Stimulated activated naive CD4-positive, alpha-beta T cell treated with Interleukin-2 at 50 U/mL for 16 hours (primary cell): ENCODE measurements at regions not wholly inside any gene's neighbourhood (a gene's known extent, or its start where the extent isn't known, plus 50 kb on each side); places are given as distances from the start of the nearest gene placed in this dataset.

ENCODE experiments used
- DNase-seq: peaks from one replicate; lab custom pipeline; 2025; lab: John Stamatoyannopoulos, UW

DNA sequence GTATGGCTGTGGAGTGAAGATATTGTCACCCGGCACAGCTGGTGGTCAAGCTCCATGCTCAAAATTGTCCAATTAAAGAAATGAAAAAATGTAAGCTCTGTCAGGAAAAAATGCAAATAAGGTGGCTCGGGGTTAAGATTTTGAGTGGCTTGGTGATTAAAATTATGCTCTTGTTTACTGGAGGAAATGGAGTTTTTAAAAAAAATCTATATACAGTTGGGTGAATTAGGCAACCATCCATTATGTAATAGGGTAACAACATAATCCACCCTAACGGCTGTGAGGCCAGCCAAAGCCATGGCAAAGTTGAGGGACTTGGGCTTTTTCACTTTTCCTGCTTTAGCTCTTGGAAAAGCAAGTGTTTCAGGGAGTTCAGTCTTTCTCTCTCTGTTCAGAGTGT lies 260.8 kb upstream of the HABP2 start:
- no peak for DNase-seq

DNA sequence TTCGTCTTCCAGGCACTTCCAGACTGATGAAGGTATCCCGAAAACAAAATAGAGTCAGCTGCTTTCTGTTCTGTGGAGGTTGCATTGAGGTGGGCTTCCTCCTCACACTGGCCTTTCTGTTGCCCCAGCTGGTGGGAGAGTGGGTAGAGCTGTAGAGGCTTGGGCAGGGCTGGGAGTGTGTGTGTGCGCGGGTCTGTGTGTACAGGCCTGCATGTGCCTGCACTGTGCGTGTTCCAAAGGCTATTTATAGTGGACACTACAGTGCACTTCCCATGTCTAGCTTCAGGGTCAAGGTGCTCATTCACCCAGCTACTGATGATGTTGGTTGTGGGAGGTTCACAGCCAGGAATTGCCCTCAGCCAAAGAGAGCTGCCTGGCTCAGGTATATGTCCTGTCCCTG lies 260.1 kb upstream of the HABP2 start:
- no peak for DNase-seq

DNA sequence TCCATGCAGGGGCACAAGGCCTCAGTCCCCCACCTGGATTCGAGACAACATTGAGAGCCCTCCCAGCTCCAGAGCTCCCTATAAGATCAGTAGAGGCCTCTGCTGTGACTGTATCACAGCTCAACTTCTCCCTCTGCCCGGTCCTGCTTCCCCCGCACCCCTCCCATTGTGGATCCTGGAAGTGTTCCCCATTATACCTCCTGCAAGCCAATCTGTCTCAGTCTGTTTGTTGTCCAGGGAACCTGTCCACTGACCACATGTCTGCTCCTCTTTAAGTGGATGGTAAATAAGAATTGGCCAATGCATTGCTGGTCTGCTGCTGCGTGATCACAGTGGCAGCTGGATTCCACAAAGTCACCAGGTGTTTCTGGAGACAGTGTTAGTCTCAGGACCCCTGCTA lies 259.7 kb upstream of the HABP2 start:
- no peak for DNase-seq

DNA sequence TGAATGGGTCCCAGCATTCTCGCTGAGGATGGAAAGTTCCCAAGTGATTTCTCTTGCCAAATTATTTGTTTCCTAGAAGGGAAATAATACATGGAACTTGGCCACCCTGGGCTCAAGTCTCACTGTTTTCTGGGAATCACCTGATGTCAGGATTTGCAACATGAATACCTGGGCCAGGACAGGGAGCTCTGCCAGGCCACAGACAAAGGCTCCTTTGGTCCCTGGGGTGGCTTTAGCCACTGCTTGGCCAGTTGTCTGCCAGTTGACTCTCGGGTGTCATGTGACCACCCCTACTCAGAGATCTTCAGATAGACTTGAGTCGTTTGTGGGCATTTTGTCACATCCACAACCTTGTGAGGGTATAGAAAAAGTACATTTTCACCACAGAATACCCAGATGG lies 258.0 kb upstream of the HABP2 start:
- no peak for DNase-seq

DNA sequence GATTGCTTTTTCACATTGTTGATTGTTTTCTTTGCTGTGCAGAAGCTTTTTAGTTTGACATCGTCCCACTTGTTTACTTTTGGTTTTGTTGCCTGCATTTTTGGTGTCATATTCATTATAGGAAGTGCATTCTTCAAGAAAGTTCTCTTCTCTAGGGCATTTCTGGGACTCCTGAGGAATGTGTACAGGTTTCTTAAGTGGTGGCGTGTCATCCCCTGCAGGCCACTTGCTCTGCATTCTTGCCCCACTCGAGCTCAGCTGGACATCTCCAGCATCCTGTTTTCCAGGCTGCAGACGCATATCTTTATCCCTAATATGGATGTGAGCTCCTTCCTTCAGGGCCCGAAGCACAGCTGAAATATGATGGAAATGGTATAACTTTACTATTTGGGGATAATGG lies 255.6 kb upstream of the HABP2 start:
- no peak for DNase-seq

DNA sequence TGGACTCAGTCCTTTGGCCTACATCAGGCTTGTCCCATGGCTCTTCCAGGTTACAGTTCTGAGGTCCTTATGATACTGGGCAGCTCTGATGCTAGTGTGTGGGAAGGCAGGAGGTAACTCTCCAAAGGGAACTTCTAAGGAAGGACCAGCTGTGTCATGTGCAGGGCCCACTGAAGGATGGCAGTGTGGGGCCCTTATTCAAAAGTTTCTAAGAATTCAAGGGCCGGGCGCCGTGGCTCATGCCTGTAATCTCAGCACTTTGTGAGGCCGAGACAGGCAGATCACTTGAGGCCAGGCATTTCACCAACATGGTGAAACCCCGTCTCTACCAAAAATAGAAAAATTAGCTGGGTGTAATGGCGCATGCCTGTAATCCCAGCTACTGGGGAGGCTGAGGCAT lies 254.2 kb upstream of the HABP2 start:
- DNase-seq: no peak

DNA sequence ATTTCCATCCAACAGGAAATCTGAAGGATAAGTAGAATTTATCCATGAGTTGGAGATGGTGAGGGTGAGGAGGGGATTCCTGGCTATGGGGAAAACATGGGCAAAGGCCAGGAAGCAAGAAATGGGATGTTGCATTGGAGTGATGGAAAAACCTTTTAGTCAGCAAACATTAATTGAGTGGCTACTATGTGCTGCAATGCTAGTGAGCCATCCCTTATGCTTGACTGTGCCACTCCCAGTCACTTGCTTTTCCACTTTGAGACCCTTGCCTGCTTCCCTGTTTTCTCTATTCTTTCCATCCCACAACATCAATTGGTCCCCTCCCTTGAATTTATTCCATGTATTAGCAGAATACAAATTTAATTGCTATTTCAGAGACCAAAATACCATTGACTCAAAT lies 252.7 kb upstream of the HABP2 start:
- no peak for DNase-seq

DNA sequence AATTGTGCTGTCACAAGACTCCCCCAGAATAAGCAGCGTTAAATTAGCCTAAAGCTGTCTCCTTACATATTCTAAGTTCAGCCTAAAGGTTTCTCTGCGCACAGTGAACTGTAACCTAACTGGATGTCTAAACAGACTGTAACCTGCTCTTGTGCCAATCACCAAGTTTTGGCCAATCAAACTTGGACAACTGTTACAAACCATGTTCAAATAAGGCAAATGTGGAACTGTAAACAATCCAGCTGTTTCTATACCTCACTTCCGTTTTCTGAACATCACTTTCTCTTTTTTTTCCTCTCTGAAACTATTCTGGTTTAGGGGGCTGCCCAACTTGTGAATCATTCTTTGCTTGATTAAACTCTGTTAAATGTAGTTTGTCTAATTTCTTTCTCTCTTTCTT lies 252.2 kb upstream of the HABP2 start:
- no peak for DNase-seq

DNA sequence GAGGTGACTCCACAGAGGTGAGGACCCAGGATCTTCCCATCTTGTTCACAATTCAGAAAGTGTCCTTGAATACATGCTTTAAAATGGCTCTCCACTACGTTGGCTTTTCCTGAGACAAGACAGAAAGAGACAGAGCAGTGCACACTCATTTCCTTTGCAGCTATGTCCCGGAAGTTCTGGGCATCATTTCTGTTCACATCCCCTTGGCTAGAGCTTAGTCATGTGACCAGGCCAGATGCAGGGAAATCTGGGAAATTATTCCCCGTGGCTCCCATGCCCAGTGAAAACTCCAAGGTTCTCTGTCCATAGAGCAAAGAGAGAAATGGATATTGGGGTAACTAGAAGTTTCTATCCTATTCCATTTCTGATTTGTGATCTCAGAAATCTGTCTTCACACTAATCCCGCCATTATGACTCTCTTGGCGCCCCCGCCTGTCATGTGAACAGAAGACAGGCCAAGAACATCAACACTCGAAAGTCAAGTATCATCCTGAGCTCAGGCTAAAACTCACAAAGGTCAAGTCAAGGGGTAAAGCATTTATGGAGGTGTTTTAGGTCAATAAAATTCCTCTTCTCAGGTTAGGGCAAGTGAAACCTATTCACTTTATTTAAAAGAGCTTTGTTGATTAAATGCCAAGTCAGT lies 251.4 kb upstream of the HABP2 start:
- DNase-seq: no peak

DNA sequence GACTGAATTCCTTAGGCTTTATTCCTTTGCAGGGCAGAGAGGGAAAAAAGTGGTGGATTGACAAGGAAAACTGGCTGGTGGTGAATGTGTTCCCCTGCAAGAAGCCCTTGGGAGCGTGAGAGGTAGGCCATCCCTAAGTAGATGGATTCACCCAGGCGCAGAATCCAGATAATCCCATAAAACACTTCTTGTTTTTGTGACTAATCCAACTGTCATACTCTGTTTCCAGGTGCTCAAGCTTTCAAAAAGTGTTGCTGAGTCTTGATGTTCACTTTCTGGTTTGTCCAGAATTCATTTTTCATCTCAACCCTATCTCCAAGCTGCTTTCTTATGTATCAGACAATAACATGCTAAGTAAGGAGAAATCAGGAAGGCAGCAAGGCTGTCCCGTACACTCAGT lies 250.8 kb upstream of the HABP2 start:
- no peak for DNase-seq

DNA sequence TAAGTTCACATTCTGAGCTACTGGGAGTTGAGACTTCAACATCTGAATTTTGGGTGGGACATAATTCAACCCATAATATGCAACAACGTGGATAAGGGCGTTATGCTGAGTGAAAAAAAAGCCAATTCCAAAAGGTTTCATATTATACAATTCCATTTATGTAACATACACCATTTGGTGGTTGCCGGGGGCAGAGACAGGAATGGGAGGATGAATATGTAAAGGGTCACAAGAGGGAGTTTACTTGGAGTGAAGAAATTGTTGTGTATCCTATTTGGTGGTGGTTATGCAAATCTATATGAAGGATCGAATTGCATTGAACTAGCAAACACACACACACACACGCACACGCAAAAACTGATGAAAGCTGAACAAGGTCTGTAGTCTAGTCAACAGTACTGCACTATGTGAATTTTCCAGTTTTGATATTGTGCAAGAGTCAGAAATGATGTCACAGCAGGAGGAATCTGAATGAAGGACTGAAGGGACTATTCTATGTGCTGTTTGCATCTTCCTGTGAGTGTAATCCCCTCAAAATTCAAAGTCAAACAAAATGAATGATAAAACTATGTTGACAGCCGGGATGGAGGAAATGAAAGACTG lies 249.2 kb upstream of the HABP2 start:
- DNase-seq: no peak

DNA sequence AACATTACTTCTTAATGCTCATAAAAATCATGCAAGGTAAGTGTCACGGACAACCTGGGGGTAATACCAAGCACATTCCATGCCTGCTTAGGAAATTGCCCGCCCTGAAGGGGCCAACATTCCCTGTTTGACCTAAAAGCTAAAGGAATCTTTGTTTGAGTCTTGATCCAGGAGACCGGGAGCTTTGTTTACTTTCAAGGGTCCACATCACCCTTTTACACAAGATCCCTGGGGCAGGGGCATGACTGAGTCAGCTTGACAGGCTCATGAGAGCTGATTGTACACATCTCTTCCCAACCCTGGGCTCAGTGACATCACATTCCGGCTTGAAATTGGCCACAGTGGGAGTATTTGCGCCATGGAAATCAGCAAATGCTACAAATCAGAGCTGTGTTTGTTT lies 248.1 kb upstream of the HABP2 start:
- no peak for DNase-seq

DNA sequence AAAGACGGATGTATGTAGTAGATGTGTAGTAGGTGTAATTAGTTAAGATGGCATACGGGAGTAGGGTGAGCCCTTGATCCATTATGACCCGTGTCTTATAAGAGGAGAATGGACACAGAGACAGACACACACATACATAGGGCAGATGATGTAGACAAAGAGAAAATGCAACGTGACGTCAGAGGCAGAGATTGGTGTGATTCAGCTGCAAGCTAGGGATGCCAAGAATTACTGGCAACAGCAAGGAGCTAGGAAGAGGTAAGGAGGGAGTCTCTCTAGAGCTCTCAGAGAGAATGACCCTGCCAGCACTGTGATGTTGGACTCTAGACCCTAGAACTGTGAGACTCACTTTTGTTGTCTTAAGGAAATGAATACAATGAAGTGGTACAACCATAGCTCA lies 247.0 kb upstream of the HABP2 start:
- DNase-seq: no peak

DNA sequence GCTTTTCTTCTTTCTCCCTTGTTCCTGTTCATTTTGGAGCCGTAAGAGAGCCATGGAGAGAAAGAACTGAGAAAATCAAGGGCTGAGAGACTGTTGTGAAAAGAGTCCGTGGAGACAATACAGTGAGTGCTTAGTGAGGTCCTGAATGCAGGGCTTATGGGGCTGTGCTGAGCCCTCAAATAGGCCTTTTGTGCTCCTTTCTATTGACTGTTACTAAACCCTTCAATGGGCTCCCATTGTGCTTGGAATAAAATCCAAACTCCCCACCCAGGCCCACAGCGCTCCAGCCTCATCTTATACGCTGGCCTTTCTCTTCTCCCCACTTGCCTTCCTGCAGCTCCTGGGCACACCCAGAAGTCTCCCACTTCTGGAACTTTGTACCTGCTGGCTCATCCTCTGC lies 243.1 kb upstream of the HABP2 start:
- no peak for DNase-seq

DNA sequence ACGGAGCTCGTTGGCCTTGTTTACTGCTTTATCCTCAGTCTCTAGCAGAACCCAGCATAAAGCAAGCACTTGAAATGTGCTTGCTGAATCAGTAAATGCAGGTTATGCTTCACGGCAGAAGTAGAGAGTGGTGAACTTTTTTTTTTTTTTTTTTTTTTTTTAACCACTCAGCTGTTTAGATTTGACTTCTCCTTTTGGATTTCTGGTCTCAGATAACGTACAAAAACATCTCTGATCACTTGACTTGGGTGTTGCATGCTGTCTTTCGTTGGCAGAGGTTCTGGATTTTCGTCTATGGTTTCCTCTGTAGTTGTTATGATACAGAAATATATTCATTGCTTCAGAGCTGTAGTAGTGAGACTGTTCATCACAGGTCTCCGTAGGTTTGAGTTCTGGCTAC lies 242.5 kb upstream of the HABP2 start:
- DNase-seq: no peak

DNA sequence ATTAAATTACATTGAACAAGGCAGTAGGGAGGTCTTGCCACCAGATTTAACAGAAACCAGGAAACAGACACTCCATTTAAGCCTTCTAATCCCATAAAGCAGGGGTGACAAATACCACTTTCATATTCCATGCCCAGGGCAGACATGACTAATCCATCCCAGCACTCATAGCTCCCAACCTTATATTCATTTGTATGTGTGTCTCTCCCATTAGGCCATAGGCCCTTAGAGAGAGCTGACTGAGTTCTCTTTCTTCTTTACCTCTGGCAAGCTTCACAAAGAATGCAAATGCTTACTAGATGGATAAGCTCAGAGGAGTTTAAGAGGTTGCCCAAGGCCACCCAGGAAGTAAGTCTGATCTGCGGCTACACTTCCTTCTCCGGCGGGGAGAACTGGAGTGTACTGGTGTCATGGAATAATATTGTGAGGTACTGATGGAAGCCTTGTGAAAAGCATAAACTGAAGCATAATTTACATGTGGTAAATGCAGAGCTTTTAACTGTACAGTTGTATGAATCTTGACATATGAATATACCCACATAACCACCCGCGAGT lies 239.7 kb upstream of the HABP2 start:
- no peak for DNase-seq

DNA sequence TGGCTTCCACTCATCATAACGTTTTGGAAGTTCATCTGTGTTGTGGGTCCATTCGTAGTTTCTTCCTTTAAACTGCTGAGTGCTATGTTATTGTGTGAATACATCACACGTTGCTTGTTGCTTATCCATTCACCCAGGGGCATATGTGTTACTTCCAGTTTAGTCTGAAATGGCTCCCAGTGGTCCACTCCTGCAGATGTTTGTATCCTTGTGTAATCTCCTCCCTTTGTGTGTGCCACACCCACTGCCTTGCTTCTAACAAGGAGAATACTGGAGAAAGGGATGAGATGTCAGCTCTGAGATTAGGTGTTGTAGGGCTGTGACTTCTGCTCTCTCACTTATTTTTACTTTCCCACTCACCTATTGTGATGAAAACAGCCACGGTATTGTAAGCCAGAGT lies 239.1 kb upstream of the HABP2 start:
- no peak for DNase-seq

DNA sequence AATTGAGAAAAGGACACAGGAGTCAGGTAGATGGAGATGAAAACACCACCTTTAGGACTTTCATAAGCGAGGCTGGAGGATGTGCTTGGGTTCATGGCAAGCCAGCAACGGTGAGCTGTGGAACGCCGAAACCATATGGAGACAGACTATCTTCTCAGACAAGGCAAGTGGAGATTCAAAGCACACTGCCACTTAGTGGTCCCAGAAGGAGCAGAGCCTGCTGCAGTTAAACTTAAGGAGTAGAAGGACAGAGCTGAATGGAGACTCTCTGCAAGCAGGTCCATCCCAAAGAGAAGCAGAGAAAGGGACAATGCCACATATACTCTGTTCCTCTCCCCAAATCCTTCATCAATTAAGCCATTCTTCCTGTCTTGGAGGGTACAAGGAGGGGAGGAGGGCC lies 236.3 kb upstream of the HABP2 start:
- DNase-seq: no peak

DNA sequence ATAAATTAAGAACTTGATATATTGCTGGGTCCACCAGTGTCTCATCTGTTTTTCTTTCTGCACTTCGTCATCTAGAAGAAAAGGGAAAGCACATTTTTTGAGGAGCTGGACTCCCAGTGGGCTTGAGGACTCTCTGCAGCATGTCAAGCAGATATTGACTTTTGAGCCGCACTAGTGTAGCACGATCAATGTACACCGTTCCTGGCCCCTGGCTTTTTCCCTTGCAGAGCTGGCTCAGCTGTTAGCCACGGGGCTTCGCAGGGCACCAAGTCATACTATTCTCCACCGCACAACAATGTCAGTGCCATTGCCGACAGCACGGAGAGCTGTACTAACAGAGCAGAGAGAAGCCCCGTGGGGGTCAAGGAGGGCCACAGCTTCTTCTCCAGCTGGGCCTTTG lies 235.4 kb upstream of the HABP2 start:
- no peak for DNase-seq

DNA sequence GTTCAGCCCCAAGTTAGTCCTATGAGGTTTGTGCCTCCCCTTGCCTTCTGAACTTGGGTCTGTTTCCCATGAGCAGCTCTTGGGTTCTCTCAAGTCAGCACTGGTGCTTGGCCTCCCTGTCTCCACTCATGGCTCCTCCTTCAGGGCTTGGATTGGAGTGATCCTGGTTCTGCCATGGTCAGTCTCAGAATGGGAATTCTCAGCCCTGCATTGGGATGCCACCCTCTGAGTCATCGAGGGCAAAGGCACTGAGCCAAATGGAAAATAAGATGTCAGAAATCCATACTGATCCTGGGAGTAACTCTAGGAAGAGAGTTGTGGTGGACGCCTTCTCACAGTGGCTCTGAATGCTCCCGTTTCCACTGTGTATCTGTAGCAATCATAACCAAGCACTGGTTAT lies 233.4 kb upstream of the HABP2 start:
- DNase-seq: no peak

DNA sequence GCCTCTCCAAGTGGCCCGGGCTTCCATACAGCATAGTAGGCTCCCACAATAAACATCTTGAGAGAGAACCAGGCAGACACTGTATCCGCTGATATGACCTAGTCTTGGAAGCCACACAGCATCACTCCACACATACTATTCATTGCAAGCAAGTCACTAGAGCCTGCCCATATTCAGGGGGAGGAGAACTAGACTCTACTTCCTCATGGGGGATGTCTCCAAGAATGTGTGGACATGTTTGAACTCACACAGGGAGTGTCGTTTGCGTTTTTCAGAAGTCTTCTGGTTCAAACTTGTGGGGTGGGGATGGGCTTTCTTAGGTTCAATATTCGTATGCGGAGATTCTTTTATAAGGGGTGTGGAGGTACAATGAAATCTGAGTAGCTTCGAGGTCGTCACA lies 232.6 kb upstream of the HABP2 start:
- no peak for DNase-seq

DNA sequence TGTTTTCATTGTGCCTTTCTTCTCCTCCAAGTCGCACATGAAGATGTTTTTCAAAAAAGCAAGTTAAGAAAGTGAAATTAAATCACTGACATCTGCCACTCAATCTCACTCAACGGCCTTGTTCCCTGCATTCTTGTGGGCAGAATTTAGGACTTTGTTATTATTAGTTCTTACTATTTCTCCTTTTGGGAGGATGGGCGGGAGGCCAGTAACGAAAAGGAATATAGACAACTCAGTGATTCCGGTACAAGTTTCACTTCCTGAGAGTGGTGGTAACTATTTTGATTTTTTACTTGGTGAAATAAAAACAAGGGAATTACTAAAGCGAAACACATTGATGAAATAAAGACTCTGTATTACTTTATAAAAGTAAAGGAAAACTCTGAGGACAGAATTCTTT lies 231.9 kb upstream of the HABP2 start:
- DNase-seq: no peak

DNA sequence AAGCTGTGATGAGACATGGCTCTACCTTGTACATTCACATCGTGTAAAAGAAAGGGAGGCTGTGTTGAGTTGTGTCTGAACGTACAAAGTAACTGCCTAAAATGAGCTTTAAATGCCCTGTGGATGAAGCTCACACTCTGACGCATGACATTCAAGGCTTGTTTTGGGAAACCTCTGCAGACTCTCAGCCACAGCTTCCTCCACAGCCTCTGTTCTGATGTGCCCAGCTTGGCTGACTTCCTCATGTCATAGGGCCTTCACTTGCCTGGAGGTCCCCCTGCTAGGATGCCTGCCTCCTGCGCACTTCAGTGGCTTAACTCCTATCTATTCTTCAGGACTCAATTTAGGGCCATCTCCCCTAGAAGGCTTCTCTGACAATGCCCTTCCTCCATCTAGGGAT lies 230.0 kb upstream of the HABP2 start:
- no peak for DNase-seq

DNA sequence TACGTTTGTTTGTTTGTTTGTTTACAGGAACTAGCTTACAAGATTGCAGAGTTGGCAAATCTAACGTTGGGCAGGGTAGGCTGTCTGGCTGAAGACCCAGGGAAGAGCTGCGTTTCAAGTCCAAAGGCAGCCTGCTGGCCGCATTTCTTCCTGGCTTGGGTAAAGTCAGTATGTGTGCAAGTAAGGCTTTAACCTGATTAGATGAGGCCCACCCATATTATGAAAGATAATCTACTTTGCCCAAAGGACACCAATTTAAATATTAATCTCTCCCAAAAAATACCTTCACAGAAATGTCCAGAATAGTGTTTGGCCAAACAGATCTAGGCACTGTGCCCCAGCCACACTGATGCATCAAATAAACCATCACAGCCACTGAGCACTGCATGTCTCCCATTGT lies 228.9 kb upstream of the HABP2 start:
- DNase-seq: no peak
